Suprapubic skin (tissue), 4 donors: ENCODE measurements at regions not wholly inside any gene's neighbourhood (a gene's known extent, or its start where the extent isn't known, plus 50 kb on each side); places are given as distances from the start of the nearest gene placed in this dataset.

ENCODE experiments used
- EP300 ChIP-seq: sonication (generic); formaldehyde crosslinking; IDR thresholded peaks from one replicate; pipeline ENCODE4 v1.6.1; 2017; ENCODE audit warnings: antibody characterized with exemption
- POLR2A ChIP-seq, 2 donors: fragments of 450-650 bp; IDR thresholded peaks; one replicate each; pipeline ENCODE4 v1.6.1; 2017; ENCODE audit warnings: antibody characterized with exemption in 2 of 2, mild to moderate bottlenecking in 2 of 2, moderate library complexity in 2 of 2
- POLR2AphosphoS5 ChIP-seq, 3 donors: sonication (generic); formaldehyde crosslinking; IDR thresholded peaks; one replicate each; pipeline ENCODE4 v1.6.1; 2017; ENCODE audit warnings: antibody characterized with exemption in 3 of 3
- TF ChIP-seq, protein P1 (sequence below), 2 donors: fragments of 200-600 bp in 1 of 2; fragments of 450-650 bp in 1 of 2; sonication (generic) in 1 of 2; IDR thresholded peaks; one replicate each; pipeline ENCODE4 v1.5.1; 2016 to 2019; ENCODE audit warnings: antibody characterized with exemption in 2 of 2, mild to moderate bottlenecking in 1 of 2, moderate library complexity in 1 of 2

DNA sequence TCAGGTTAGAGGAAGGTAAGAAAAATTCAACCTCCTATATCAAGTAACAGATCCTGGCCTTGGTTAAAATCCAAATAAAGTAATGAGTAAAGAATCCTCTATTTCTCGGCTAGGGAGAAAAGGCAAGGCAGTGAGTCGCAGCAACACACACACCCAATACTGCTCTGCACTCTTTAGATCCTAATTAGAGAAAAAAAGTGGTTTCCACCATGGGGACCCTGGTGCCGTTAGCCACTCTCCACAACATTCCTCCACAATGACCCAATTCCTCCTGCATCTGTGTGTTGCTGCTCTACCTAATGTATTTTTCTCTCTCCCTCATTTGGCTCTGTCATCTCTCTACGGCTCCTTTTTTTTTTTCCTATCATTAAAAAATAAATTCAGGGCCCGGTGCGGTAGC lies 462.7 kb downstream of the METTL4 start:
- TF ChIP-seq, protein P1, sequence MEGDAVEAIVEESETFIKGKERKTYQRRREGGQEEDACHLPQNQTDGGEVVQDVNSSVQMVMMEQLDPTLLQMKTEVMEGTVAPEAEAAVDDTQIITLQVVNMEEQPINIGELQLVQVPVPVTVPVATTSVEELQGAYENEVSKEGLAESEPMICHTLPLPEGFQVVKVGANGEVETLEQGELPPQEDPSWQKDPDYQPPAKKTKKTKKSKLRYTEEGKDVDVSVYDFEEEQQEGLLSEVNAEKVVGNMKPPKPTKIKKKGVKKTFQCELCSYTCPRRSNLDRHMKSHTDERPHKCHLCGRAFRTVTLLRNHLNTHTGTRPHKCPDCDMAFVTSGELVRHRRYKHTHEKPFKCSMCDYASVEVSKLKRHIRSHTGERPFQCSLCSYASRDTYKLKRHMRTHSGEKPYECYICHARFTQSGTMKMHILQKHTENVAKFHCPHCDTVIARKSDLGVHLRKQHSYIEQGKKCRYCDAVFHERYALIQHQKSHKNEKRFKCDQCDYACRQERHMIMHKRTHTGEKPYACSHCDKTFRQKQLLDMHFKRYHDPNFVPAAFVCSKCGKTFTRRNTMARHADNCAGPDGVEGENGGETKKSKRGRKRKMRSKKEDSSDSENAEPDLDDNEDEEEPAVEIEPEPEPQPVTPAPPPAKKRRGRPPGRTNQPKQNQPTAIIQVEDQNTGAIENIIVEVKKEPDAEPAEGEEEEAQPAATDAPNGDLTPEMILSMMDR (IDR thresholded peaks at IDR 0.05): no peak
- TF ChIP-seq POLR2A (IDR thresholded peaks at IDR 0.05) (no peak), POLR2AphosphoS5 (IDR thresholded peaks at IDR 0.05) (no peak), EP300 (no peak)
